DND-41 (cell line): ENCODE measurements at regions not wholly inside any gene's neighbourhood (a gene's known extent, or its start where the extent isn't known, plus 50 kb on each side); places are given as distances from the start of the nearest gene placed in this dataset.

Experiments used
- ATAC-seq: fragments of 200-7000 bp; cut with Tn5 transposase; 3 replicates; pipeline ENCODE4 v1.9.1; 2021; ENCODE audit warnings: low read depth; ENCODE audit not compliant: insufficient read depth
- DNase-seq: peaks from one replicate; pipeline ENCODE4 v3.0.0-alpha.2; 2020
- H2AFZ ChIP-seq: 2 replicates; pipeline ENCODE4 v1.6.0; 2012; ENCODE audit warnings: low read depth, low read length
- H3K27ac ChIP-seq: 2 replicates; pipeline ENCODE4 v1.5.1; 2012; ENCODE audit warnings: low read length, inconsistent platforms
- H3K27me3 ChIP-seq: fragments of 200-600 bp; sonication (generic); 2 replicates; pipeline ENCODE4 v1.6.0; 2012; ENCODE audit warnings: low read length, mild to moderate bottlenecking, inconsistent platforms; ENCODE audit not compliant: insufficient read depth, poor library complexity
- H3K36me3 ChIP-seq: 2 replicates; pipeline ENCODE4 v1.5.1; 2012; ENCODE audit warnings: low read length, inconsistent platforms; ENCODE audit not compliant: insufficient read depth
- H3K4me1 ChIP-seq: 2 replicates; pipeline ENCODE4 v1.5.1; 2012; ENCODE audit warnings: mild to moderate bottlenecking, low read length; ENCODE audit not compliant: insufficient read depth
- H3K4me2 ChIP-seq: 2 replicates; pipeline ENCODE4 v1.6.0; 2012; ENCODE audit warnings: mild to moderate bottlenecking, moderate library complexity, low read length, inconsistent platforms; ENCODE audit not compliant: insufficient read depth
- H3K4me3 ChIP-seq, 2 experiments: fragments of 200-600 bp in 1 of 2; shearing (Covaris generic) in 1 of 2; 2 replicates each; pipeline ENCODE4 v1.5.1; 2012 to 2016; ENCODE audit warnings: inconsistent platforms in 2 of 2, low read length in 2 of 2, mild to moderate bottlenecking in 2 of 2, low read depth in 1 of 2, moderate library complexity in 1 of 2
- H3K79me2 ChIP-seq: 2 replicates; pipeline ENCODE4 v1.6.0; 2012; ENCODE audit warnings: low read length, inconsistent platforms; ENCODE audit not compliant: insufficient read depth
- H3K9ac ChIP-seq: 2 replicates; pipeline ENCODE4 v1.6.0; 2012; ENCODE audit warnings: low read depth, mild to moderate bottlenecking, inconsistent platforms, low read length, moderate library complexity
- H3K9me3 ChIP-seq: 2 replicates; pipeline ENCODE4 v1.5.1; 2012; ENCODE audit warnings: low read length, moderate library complexity, mild to moderate bottlenecking, inconsistent platforms; ENCODE audit not compliant: insufficient read depth, severe bottlenecking
- H4K20me1 ChIP-seq: 2 replicates; pipeline ENCODE4 v1.6.0; 2012; ENCODE audit warnings: low read length; ENCODE audit not compliant: insufficient read depth
- EZH2 ChIP-seq: IDR thresholded peaks from 3 replicates; pipeline ENCODE4 v1.6.1; 2012; ENCODE audit warnings: borderline replicate concordance, low read depth, mild to moderate bottlenecking, moderate library complexity, low read length, inconsistent platforms; ENCODE audit not compliant: severe bottlenecking
- TF ChIP-seq, protein P1 (sequence below): IDR thresholded peaks from 2 replicates; pipeline ENCODE4 v1.5.1; 2012; ENCODE audit warnings: borderline replicate concordance, low read length, moderate library complexity, mild to moderate bottlenecking; ENCODE audit not compliant: poor library complexity, severe bottlenecking; ENCODE audit errors: extremely low read depth

DNA sequence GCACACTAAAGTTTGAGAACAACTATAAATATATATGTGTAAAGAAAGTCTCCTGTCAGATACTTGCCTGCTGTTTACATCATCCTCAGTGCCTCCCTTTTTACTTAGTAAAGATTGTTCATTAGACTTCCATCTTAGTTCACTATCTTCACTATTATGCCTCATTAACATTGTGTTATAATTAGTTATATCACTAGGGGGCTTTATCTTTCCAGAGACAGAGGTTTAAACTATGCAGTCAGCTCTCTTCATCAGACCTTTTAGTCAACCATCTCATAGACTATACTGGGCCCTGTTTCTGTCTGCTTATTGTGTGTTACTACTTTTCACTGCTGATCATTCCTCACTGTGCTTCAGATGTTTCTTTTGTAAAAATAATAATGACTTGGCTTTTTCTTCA lies 630.8 kb upstream of the KIF2B start:
- TF ChIP-seq, protein P1, sequence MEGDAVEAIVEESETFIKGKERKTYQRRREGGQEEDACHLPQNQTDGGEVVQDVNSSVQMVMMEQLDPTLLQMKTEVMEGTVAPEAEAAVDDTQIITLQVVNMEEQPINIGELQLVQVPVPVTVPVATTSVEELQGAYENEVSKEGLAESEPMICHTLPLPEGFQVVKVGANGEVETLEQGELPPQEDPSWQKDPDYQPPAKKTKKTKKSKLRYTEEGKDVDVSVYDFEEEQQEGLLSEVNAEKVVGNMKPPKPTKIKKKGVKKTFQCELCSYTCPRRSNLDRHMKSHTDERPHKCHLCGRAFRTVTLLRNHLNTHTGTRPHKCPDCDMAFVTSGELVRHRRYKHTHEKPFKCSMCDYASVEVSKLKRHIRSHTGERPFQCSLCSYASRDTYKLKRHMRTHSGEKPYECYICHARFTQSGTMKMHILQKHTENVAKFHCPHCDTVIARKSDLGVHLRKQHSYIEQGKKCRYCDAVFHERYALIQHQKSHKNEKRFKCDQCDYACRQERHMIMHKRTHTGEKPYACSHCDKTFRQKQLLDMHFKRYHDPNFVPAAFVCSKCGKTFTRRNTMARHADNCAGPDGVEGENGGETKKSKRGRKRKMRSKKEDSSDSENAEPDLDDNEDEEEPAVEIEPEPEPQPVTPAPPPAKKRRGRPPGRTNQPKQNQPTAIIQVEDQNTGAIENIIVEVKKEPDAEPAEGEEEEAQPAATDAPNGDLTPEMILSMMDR, result peak; percentile 17
- no peak for TF ChIP-seq EZH2
- no peak overlapping the region for H3K4me2 ChIP-seq
- DNase-seq (no peak), ATAC-seq (no peak)
- H3K9me3 ChIP-seq, result no peaks in the 10 kb centered on the region
- no peak overlapping the region for H3K9ac ChIP-seq
- no peak overlapping the region for H2AFZ ChIP-seq
- no peaks in the 10 kb centered on the region for H3K27me3 ChIP-seq
- H3K27ac ChIP-seq, result no peak overlapping the region
- no peaks in the 10 kb centered on the region for H3K36me3 ChIP-seq
- H4K20me1 ChIP-seq, result no peaks in the 10 kb centered on the region
- H3K79me2 ChIP-seq, result no peaks in the 10 kb centered on the region
- no peak overlapping the region for H3K4me3 ChIP-seq
- no peaks in the 10 kb centered on the region for H3K4me1 ChIP-seq

GRCh38 chr17:53186001-53186400 lies 636.7 kb upstream of the KIF2B start:
- no peak for ATAC-seq
- H2AFZ ChIP-seq, result no peak overlapping the region
- H3K36me3 ChIP-seq, result no peaks in the 10 kb centered on the region
- H4K20me1 ChIP-seq, result no peaks in the 10 kb centered on the region
- H3K9ac ChIP-seq, result no peak overlapping the region
- H3K27ac ChIP-seq, result no peak overlapping the region
- TF ChIP-seq, protein P1, result no peak
- TF ChIP-seq EZH2, result no peak
- no peaks in the 10 kb centered on the region for H3K4me1 ChIP-seq
- no peak overlapping the region for H3K4me2 ChIP-seq
- no peak for DNase-seq
- no peaks in the 10 kb centered on the region for H3K27me3 ChIP-seq
- H3K79me2 ChIP-seq, result no peaks in the 10 kb centered on the region
- H3K4me3 ChIP-seq, result no peak overlapping the region
- H3K9me3 ChIP-seq, result no peaks in the 10 kb centered on the region

GRCh38 chr17:53176629-53177028 lies 646.1 kb upstream of the KIF2B start:
- Histone ChIP-seq H3K27ac (no peak overlapping the region), H3K4me1 (no peaks in the 10 kb centered on the region), H3K79me2 (no peaks in the 10 kb centered on the region), H3K4me3 (no peak overlapping the region), H2AFZ (no peak overlapping the region), H3K27me3 (no peaks in the 10 kb centered on the region), H3K4me2 (no peak overlapping the region), H3K36me3 (no peaks in the 10 kb centered on the region), H4K20me1 (no peaks in the 10 kb centered on the region), H3K9ac (no peak overlapping the region), H3K9me3 (no peaks in the 10 kb centered on the region)
- ATAC-seq (no peak), DNase-seq (no peak)
- TF ChIP-seq EZH2, result no peak
- TF ChIP-seq, protein P1, result no peak

DNA sequence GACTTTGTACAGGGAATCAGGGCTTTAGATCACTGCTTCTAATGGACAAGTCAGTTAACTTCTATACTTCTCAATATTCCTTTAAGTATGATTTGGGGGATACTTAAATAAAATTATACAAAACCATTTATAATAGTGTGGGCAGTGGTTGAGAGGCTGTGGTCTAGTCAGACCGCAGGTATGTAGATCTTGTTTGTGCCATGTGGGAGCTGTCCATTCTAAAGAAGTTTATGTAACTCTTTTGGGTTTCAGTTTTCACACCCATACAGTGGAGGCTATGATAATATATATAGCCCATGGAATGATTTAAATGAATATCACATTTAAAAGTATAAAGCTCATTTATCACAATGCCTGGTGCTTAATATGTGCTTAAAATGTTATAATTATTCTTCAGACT lies 654.3 kb upstream of the KIF2B start:
- no peak for ATAC-seq
- H3K36me3 ChIP-seq, result no peaks in the 10 kb centered on the region

More for the DNA sequence above, 654.3 kb upstream of the KIF2B start:
- H3K4me3 ChIP-seq, result no peak overlapping the region
- TF ChIP-seq EZH2, result no peak
- TF ChIP-seq, protein P1, result no peak
- no peak overlapping the region for H3K9ac ChIP-seq
- H3K27ac ChIP-seq, result no peak overlapping the region
- no peaks in the 10 kb centered on the region for H3K79me2 ChIP-seq
- no peaks in the 10 kb centered on the region for H4K20me1 ChIP-seq
- DNase-seq, result no peak
- no peaks in the 10 kb centered on the region for H3K9me3 ChIP-seq
- H3K27me3 ChIP-seq, result no peaks in the 10 kb centered on the region
- no peaks in the 10 kb centered on the region for H3K4me1 ChIP-seq
- H3K4me2 ChIP-seq, result no peak overlapping the region
- no peak overlapping the region for H2AFZ ChIP-seq
